Stimulated activated CD4-positive, alpha-beta T cell treated with anti-CD3 and anti-CD28 coated beads, Interleukin-4, amount 100 ng/mL, for 1 hour (primary cell): ENCODE measurements at regions not wholly inside any gene's neighbourhood (a gene's known extent, or its start where the extent isn't known, plus 50 kb on each side); places are given as distances from the start of the nearest gene placed in this dataset.
A peak's percentile ranks its signal among the peaks of the same experiment; 100 is the strongest.

Experiments
- DNase-seq: peaks from one replicate; pipeline ENCODE4 v3.0.0-alpha.2; 2020

GRCh38 chr6:142561511-142562265, 259.9 kb downstream of the ADGRG6 start:
- DNase-seq: no peak

- no peak for DNase-seq
Measured at GRCh38 chr6:142562865-142563264, 261.1 kb downstream of the ADGRG6 start.

GRCh38 chr6:142566628-142567396, 265.0 kb downstream of the ADGRG6 start:
- DNase-seq: peak; percentile 38

GRCh38 chr6:142567461-142567860, 265.7 kb downstream of the ADGRG6 start:
- DNase-seq: no peak

GRCh38 chr6:142568857-142569597, 267.2 kb downstream of the ADGRG6 start:
- no peak for DNase-seq

GRCh38 chr6:142569676-142570075, 267.9 kb downstream of the ADGRG6 start:
- DNase-seq: no peak

GRCh38 chr6:142570221-142570671, 268.4 kb downstream of the ADGRG6 start:
- no peak for DNase-seq

- no peak for DNase-seq
Measured at GRCh38 chr6:142592876-142593275, 291.1 kb downstream of the ADGRG6 start.

GRCh38 chr6:142597836-142598235, 296.0 kb downstream of the ADGRG6 start:
- no peak for DNase-seq

- DNase-seq: no peak
Measured at GRCh38 chr6:142601427-142601826, 299.6 kb downstream of the ADGRG6 start.

GRCh38 chr6:142602972-142603371, 301.2 kb downstream of the ADGRG6 start:
- DNase-seq: no peak

- DNase-seq: no peak
Measured at GRCh38 chr6:142605922-142606485, 304.2 kb downstream of the ADGRG6 start.

GRCh38 chr6:142612956-142613355, 311.1 kb downstream of the ADGRG6 start:
- DNase-seq: no peak

- DNase-seq: no peak
Measured at GRCh38 chr6:142613981-142614380, 312.2 kb downstream of the ADGRG6 start.

GRCh38 chr6:142617158-142617557, 315.4 kb downstream of the ADGRG6 start:
- no peak for DNase-seq

GRCh38 chr6:142621822-142622221, 320.0 kb downstream of the ADGRG6 start:
- DNase-seq: no peak

- DNase-seq: no peak
Measured at GRCh38 chr6:142624978-142625715, 319.8 kb downstream of the HIVEP2 start.

- DNase-seq: no peak
Measured at GRCh38 chr6:142627474-142627873, 317.5 kb downstream of the HIVEP2 start.

- no peak for DNase-seq
Measured at GRCh38 chr6:142631517-142632385, 313.2 kb downstream of the HIVEP2 start.

- no peak for DNase-seq
Measured at GRCh38 chr6:142633317-142633716, 311.7 kb downstream of the HIVEP2 start.

GRCh38 chr6:142635130-142635529, 309.8 kb downstream of the HIVEP2 start:
- DNase-seq: no peak
